K562 (cell line): ENCODE measurements at regions not wholly inside any gene's neighbourhood (a gene's known extent, or its start where the extent isn't known, plus 50 kb on each side); places are given as distances from the start of the nearest gene placed in this dataset.

Experiments
- MAFK ChIP-seq: IDR thresholded peaks from 2 replicates; pipeline ENCODE4 v1.6.1; 2011; ENCODE audit warnings: low read length, improper control_type of control experiment
- MECOM ChIP-seq: fragments of 250-450 bp; sonication (Bioruptor Pico); IDR thresholded peaks from 2 replicates; pipeline ENCODE4 v1.8.0; 2022; ENCODE audit warnings: inconsistent platforms
- NUFIP1 ChIP-seq: fragments of 450-650 bp; IDR thresholded peaks from 2 replicates; pipeline ENCODE4 v1.6.1; 2018; ENCODE audit not compliant: partially characterized antibody
- PML ChIP-seq: IDR thresholded peaks from 2 replicates; pipeline ENCODE4 v1.6.1; 2012; ENCODE audit warnings: low read length, inconsistent platforms
- RFX1 ChIP-seq: fragments of 450-650 bp; IDR thresholded peaks from 2 replicates; pipeline ENCODE4 v1.6.1; 2016; ENCODE audit warnings: mild to moderate bottlenecking, moderate library complexity
- SNRNP70 ChIP-seq: fragments of 200-400 bp; formaldehyde crosslinking; optimal IDR thresholded peaks from 2 replicates; pipeline ENCODE3; 2017; ENCODE audit warnings: low read depth, low read length
- ZFP1 ChIP-seq: fragments of 450-650 bp; formaldehyde crosslinking; IDR thresholded peaks from 2 replicates; pipeline ENCODE4 v1.4.0; 2020; ENCODE audit warnings: mild to moderate bottlenecking, mixed read lengths
- ZNF184 ChIP-seq: sonication (generic); formaldehyde crosslinking; IDR thresholded peaks from 2 replicates; pipeline ENCODE4 v1.5.0; 2020; ENCODE audit warnings: missing genetic modification reagents
- ZNF282 ChIP-seq: sonication (generic); formaldehyde crosslinking; IDR thresholded peaks from 2 replicates; pipeline ENCODE4 v1.8.1; 2023; ENCODE audit warnings: missing genetic modification reagents
- ZNF644 ChIP-seq: fragments of 200-800 bp; sonication (Bioruptor generic); IDR thresholded peaks from 2 replicates; pipeline ENCODE4 v1.6.1; 2016; ENCODE audit warnings: low read depth, missing genetic modification characterization, missing compliant biosample characterization
- ZNF778 ChIP-seq: fragments of 450-650 bp; formaldehyde crosslinking; IDR thresholded peaks from 2 replicates; pipeline ENCODE4 v1.4.0; 2020; ENCODE audit warnings: mild to moderate bottlenecking, moderate library complexity
- TF ChIP-seq, protein P1 (sequence below), 2 experiments: fragments of 450-650 bp in 1 of 2; IDR thresholded peaks; 2 replicates each; pipeline ENCODE4 v1.6.1; 2011 to 2017; ENCODE audit warnings: low read depth in 2 of 2, antibody characterized with exemption in 1 of 2, borderline replicate concordance in 1 of 2, low read length in 1 of 2, mild to moderate bottlenecking in 1 of 2, mixed read lengths in 1 of 2; ENCODE audit not compliant: control insufficient read depth in 1 of 2
- TF ChIP-seq, protein P2 (sequence below): sonication (generic); formaldehyde crosslinking; IDR thresholded peaks from 2 replicates; pipeline ENCODE4 v1.8.0; 2022; ENCODE audit warnings: mild to moderate bottlenecking, low read depth, missing genetic modification reagents

DNA sequence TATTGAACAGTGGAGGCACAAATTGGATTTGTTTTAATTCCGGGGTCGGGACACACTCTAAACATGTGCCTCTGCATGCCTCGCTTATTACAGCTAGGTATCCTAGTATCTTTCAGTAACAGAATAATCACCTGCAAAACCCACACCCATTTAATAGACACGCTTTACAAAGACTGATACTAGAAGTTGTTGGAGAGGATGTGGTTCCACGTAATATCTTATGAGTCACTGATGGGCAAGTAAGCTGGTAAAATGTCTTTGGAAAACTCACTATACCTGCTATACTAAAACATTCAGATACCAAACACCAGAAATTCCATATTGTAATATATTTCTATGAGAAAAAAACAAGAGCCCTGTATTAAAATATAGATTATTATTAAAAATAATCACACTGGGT is 84.0 kb downstream of the GGTLC2 start (continued):
- TF ChIP-seq, protein P1, sequence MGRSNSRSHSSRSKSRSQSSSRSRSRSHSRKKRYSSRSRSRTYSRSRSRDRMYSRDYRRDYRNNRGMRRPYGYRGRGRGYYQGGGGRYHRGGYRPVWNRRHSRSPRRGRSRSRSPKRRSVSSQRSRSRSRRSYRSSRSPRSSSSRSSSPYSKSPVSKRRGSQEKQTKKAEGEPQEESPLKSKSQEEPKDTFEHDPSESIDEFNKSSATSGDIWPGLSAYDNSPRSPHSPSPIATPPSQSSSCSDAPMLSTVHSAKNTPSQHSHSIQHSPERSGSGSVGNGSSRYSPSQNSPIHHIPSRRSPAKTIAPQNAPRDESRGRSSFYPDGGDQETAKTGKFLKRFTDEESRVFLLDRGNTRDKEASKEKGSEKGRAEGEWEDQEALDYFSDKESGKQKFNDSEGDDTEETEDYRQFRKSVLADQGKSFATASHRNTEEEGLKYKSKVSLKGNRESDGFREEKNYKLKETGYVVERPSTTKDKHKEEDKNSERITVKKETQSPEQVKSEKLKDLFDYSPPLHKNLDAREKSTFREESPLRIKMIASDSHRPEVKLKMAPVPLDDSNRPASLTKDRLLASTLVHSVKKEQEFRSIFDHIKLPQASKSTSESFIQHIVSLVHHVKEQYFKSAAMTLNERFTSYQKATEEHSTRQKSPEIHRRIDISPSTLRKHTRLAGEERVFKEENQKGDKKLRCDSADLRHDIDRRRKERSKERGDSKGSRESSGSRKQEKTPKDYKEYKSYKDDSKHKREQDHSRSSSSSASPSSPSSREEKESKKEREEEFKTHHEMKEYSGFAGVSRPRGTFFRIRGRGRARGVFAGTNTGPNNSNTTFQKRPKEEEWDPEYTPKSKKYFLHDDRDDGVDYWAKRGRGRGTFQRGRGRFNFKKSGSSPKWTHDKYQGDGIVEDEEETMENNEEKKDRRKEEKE (IDR thresholded peaks at IDR 0.05; ENCODE audit: borderline replicate concordance in 1 of 2, control insufficient read depth in 1 of 2, low read depth in 2 of 2, low read length in 1 of 2), result no peak
- TF ChIP-seq SNRNP70 (no peak), MAFK (no peak), ZFP1 (CRISPR knock-in tag) (no peak), ZNF778 (no peak), ZNF184 (CRISPR knock-in tag) (no peak), MECOM (CRISPR knock-in tag) (no peak), ZNF644 (tag) (no peak), RFX1 (no peak), NUFIP1 (no peak), ZNF282 (CRISPR knock-in tag) (no peak), PML (no peak)
- TF ChIP-seq, protein P2, sequence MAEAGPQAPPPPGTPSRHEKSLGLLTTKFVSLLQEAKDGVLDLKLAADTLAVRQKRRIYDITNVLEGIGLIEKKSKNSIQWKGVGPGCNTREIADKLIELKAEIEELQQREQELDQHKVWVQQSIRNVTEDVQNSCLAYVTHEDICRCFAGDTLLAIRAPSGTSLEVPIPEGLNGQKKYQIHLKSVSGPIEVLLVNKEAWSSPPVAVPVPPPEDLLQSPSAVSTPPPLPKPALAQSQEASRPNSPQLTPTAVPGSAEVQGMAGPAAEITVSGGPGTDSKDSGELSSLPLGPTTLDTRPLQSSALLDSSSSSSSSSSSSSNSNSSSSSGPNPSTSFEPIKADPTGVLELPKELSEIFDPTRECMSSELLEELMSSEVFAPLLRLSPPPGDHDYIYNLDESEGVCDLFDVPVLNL (CRISPR knock-in tag), result no peak
